ENCODE measurements at regions not wholly inside any gene's neighbourhood (a gene's known extent, or its start where the extent isn't known, plus 50 kb on each side); places are given as distances from the start of the nearest gene placed in this dataset.

GRCh38 chr3:76871655-76872054 lies 168.2 kb upstream of the ROBO2 start:
- H3K9me3 Mint-ChIP-seq, result peaks cover 4% of the 10 kb centered on the region
- CTCF ChIA-PET, result no interaction called here
- intact Hi-C loops (cut with micrococcal nuclease), result no loop called here
- H3K36me3 Mint-ChIP-seq (ENCODE audit: low read depth), result no peaks in the 10 kb centered on the region
- no peak overlapping the region for H3K27ac Mint-ChIP-seq
- no peaks in the 10 kb centered on the region for H3K27me3 Mint-ChIP-seq (ENCODE audit: low read depth)
- no peaks in the 10 kb centered on the region for H3K4me1 Mint-ChIP-seq (ENCODE audit: low read depth)
- DNase-seq, result no peak
- no peak overlapping the region for H3K4me3 Mint-ChIP-seq

DNA sequence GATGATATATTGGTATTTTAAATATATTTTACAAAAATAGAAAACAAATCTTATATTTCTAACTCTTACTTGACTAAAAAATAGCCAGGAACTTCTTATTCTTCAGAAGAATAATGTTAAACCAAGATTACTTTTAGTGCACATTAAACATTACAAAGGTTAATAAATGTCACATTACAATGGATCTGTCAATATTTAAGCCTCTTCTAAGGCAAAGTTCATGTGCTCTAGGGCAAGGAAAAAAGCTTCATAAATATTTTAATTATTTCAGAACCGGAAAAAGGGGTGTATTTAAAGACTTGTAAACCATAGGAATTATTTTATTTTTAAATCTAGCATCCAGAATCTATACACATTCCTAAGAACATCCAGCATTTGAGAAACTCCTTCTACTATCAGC lies 166.9 kb upstream of the ROBO2 start:
- Mint-ChIP-seq H3K27me3 (ENCODE audit: low read depth) (no peaks in the 10 kb centered on the region), H3K27ac (no peak overlapping the region), H3K36me3 (ENCODE audit: low read depth) (no peaks in the 10 kb centered on the region), H3K9me3 (peaks cover 3% of the 10 kb centered on the region), H3K4me3 (no peak overlapping the region), H3K4me1 (ENCODE audit: low read depth) (no peaks in the 10 kb centered on the region)
- intact Hi-C loops (cut with micrococcal nuclease), result no loop called here
- no peak for DNase-seq
- CTCF ChIA-PET, result no interaction called here

- Mint-ChIP-seq H3K9me3 (peaks cover 3% of the 10 kb centered on the region), H3K4me1 (ENCODE audit: low read depth) (no peaks in the 10 kb centered on the region), H3K27ac (no peak overlapping the region), H3K27me3 (ENCODE audit: low read depth) (no peaks in the 10 kb centered on the region), H3K36me3 (ENCODE audit: low read depth) (no peaks in the 10 kb centered on the region), H3K4me3 (no peak overlapping the region)
- DNase-seq, result no peak
- CTCF ChIA-PET, result no interaction called here
- intact Hi-C loops (cut with micrococcal nuclease), result no loop called here
Observed at GRCh38 chr3:76873532-76874242, 166.2 kb upstream of the ROBO2 start.

DNA sequence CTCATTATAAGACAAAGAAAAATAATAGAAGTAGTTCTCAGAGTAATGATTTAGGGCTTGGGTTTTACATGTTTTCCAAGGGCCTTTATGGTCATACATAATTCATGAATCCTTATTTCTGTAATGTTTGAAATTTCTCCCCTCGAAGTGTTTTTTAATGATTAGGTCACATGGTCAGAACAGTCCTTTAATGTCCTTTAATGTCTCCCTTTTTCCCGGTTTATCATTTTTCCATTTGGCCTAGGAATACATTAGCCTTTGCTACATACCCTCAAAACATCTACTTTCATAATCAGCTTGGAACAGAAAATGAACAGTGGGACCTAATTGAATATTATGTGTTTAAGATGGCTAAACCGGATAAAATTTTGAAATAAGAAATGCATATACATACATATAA lies 159.9 kb upstream of the ROBO2 start:
- Mint-ChIP-seq H3K27ac (no peak overlapping the region), H3K27me3 (ENCODE audit: low read depth) (no peaks in the 10 kb centered on the region), H3K36me3 (ENCODE audit: low read depth) (no peaks in the 10 kb centered on the region), H3K4me3 (no peak overlapping the region), H3K4me1 (ENCODE audit: low read depth) (no peaks in the 10 kb centered on the region), H3K9me3 (peaks cover 5% of the 10 kb centered on the region)
- DNase-seq, result no peak
- intact Hi-C loops (cut with micrococcal nuclease), result no loop called here
- CTCF ChIA-PET, result no interaction called here

GRCh38 chr3:76886761-76887500 lies 153.0 kb upstream of the ROBO2 start:
- no peaks in the 10 kb centered on the region for H3K27me3 Mint-ChIP-seq (ENCODE audit: low read depth)
- intact Hi-C loops (cut with micrococcal nuclease), result no loop called here

DNA sequence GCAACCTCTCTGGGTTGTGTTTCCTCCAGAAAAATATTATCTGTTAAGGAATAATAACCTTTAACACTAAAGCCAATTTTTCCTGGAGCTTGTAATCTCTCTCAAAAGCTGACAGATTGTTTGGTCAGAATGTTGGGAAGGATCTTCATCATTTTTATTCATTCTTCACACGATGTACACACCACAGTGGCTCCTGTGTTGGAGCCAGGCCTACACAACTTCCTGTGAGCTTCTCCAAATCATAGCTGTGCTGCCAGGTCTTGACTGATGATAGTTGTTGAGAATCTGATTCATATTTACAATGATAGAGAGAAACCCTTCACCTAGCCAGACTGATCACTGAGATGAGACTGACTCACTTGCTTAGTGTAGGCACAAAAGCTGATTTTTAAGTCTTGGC lies 151.0 kb upstream of the ROBO2 start:
- H3K9me3 Mint-ChIP-seq, result peaks cover 3% of the 10 kb centered on the region
- H3K4me1 Mint-ChIP-seq (ENCODE audit: low read depth), result no peaks in the 10 kb centered on the region
- no peak overlapping the region for H3K4me3 Mint-ChIP-seq
- intact Hi-C loops (cut with micrococcal nuclease), result no loop called here
- H3K27ac Mint-ChIP-seq, result no peak overlapping the region
- CTCF ChIA-PET, result no interaction called here
- no peaks in the 10 kb centered on the region for H3K36me3 Mint-ChIP-seq (ENCODE audit: low read depth)
- no peak for DNase-seq
- H3K27me3 Mint-ChIP-seq (ENCODE audit: low read depth), result no peaks in the 10 kb centered on the region

More at GRCh38 chr3:76886761-76887500, 153.0 kb upstream of the ROBO2 start:
- no peaks in the 10 kb centered on the region for H3K4me1 Mint-ChIP-seq (ENCODE audit: low read depth)
- CTCF ChIA-PET, result no interaction called here
- no peak overlapping the region for H3K27ac Mint-ChIP-seq
- H3K36me3 Mint-ChIP-seq (ENCODE audit: low read depth), result no peaks in the 10 kb centered on the region
- H3K4me3 Mint-ChIP-seq, result no peak overlapping the region
- H3K9me3 Mint-ChIP-seq, result peaks cover 3% of the 10 kb centered on the region
- DNase-seq, result no peak

DNA sequence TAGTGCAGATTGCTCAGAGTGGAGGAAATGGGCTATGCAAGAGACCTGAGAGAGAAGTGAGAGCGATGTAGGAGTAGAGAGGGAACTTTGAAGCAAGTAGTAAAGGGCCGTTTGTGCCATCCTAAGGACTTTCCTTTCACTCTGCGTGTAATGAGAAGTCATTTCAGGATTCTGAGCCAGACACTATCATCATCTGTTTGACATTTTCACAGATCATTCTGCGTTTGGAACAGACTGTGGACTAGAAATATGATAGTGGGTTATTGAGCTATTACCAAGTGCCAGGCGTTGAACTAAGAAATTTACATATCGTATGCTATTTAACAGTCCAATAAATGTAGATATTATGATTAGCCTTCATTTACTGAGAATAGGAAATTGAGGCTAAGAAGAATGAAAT lies 150.0 kb upstream of the ROBO2 start:
- no peaks in the 10 kb centered on the region for H3K36me3 Mint-ChIP-seq (ENCODE audit: low read depth)
- DNase-seq, result no peak
- H3K27me3 Mint-ChIP-seq (ENCODE audit: low read depth), result no peaks in the 10 kb centered on the region
- H3K27ac Mint-ChIP-seq, result no peak overlapping the region
- intact Hi-C loops (cut with micrococcal nuclease), result no loop called here
- H3K9me3 Mint-ChIP-seq, result peaks cover 2% of the 10 kb centered on the region
- no peak overlapping the region for H3K4me3 Mint-ChIP-seq
- no peaks in the 10 kb centered on the region for H3K4me1 Mint-ChIP-seq (ENCODE audit: low read depth)
- CTCF ChIA-PET, result no interaction called here

DNA sequence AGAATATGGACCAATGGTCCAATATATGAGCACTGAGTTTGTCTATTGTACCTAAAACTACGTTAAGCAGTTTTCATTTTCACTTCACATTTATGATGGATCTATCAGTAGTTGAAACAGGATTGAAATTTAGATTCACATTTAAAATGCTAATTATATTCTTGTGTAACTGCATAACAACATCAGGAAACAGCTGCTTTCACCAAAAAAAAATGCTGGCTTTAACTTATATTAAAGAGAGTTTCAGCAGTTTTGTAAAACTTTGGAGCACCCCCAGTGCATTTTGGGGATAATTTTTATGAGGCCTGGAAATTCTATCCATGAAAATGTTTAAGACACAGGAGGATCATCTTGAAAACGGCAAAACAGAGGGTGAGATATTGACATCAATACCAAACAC lies 142.8 kb upstream of the ROBO2 start:
- intact Hi-C loops (cut with micrococcal nuclease), result no loop called here
- H3K4me3 Mint-ChIP-seq, result no peak overlapping the region
- peaks cover 4% of the 10 kb centered on the region for H3K9me3 Mint-ChIP-seq
- no peak for DNase-seq
- no peaks in the 10 kb centered on the region for H3K4me1 Mint-ChIP-seq (ENCODE audit: low read depth)
- CTCF ChIA-PET, result no interaction called here
- H3K27me3 Mint-ChIP-seq (ENCODE audit: low read depth), result no peaks in the 10 kb centered on the region
- H3K27ac Mint-ChIP-seq, result no peak overlapping the region
- no peaks in the 10 kb centered on the region for H3K36me3 Mint-ChIP-seq (ENCODE audit: low read depth)

- CTCF ChIA-PET, result no interaction called here
- no peak overlapping the region for H3K27ac Mint-ChIP-seq
- H3K27me3 Mint-ChIP-seq (ENCODE audit: low read depth), result no peaks in the 10 kb centered on the region
- peaks cover 4% of the 10 kb centered on the region for H3K9me3 Mint-ChIP-seq
- H3K4me3 Mint-ChIP-seq, result no peak overlapping the region
- intact Hi-C loops (cut with micrococcal nuclease), result no loop called here
- DNase-seq, result no peak
- H3K36me3 Mint-ChIP-seq (ENCODE audit: low read depth), result no peaks in the 10 kb centered on the region
- no peaks in the 10 kb centered on the region for H3K4me1 Mint-ChIP-seq (ENCODE audit: low read depth)
Observed at GRCh38 chr3:76900596-76900995, 139.3 kb upstream of the ROBO2 start.

DNA sequence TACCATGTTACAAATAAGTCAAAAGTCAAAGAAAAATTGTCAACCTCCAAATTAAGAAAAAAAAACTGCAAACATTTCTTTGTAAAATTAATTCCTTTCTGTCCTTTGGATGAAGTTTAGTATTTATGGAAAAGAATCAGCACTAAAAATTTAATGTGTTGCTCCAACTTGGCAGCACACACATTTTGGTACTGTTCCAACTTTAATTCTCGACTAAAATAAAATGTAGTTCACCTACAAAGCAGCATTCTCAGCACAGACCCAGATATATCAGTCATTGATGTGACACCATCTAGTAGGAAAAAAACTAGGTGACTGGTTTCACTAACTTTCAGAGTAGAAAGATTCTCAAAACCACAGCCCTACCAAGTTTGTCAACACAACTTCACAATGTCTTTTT lies 131.7 kb upstream of the ROBO2 start:
- no peak overlapping the region for H3K4me3 Mint-ChIP-seq
- intact Hi-C loops (cut with micrococcal nuclease), result no loop called here
- CTCF ChIA-PET, result no interaction called here
- no peak overlapping the region for H3K27ac Mint-ChIP-seq
- H3K36me3 Mint-ChIP-seq (ENCODE audit: low read depth), result no peaks in the 10 kb centered on the region
- no peaks in the 10 kb centered on the region for H3K4me1 Mint-ChIP-seq (ENCODE audit: low read depth)
- H3K27me3 Mint-ChIP-seq (ENCODE audit: low read depth), result no peaks in the 10 kb centered on the region
- H3K9me3 Mint-ChIP-seq, result peaks cover 3% of the 10 kb centered on the region
- no peak for DNase-seq

GRCh38 chr3:76912841-76913383 lies 127.0 kb upstream of the ROBO2 start:
- peaks cover 5% of the 10 kb centered on the region for H3K9me3 Mint-ChIP-seq
- H3K27me3 Mint-ChIP-seq (ENCODE audit: low read depth), result no peaks in the 10 kb centered on the region
- no peak for DNase-seq
- H3K4me3 Mint-ChIP-seq, result no peak overlapping the region
- no peaks in the 10 kb centered on the region for H3K36me3 Mint-ChIP-seq (ENCODE audit: low read depth)
- H3K27ac Mint-ChIP-seq, result no peak overlapping the region
- H3K4me1 Mint-ChIP-seq (ENCODE audit: low read depth), result no peaks in the 10 kb centered on the region
- CTCF ChIA-PET, result no interaction called here
- intact Hi-C loops (cut with micrococcal nuclease), result no loop called here

DNA sequence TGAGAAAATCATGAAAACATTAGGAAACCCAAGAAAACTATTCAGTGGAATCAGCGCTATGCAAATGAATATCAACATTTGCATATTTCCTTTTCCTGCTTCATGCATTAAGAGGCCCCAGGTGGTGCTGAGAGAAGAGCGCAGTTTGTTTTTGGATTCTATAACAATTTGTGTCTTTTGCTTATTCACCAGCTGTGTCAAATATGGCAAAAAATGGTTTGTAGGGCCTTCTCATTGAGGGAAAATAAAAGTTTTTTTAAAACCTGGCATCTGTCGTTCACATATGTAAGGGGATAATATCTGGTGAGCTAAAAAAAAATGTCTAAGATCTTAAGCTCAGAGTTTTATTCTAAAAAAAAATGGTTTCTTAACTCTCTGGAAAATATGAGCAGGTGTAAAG lies 122.5 kb upstream of the ROBO2 start:
- Mint-ChIP-seq H3K4me1 (ENCODE audit: low read depth) (no peaks in the 10 kb centered on the region), H3K9me3 (peaks cover 5% of the 10 kb centered on the region), H3K27me3 (ENCODE audit: low read depth) (no peaks in the 10 kb centered on the region), H3K36me3 (ENCODE audit: low read depth) (no peaks in the 10 kb centered on the region), H3K4me3 (no peak overlapping the region), H3K27ac (no peak overlapping the region)
- CTCF ChIA-PET, result no interaction called here
- intact Hi-C loops (cut with micrococcal nuclease), result no loop called here
- DNase-seq, result no peak

DNA sequence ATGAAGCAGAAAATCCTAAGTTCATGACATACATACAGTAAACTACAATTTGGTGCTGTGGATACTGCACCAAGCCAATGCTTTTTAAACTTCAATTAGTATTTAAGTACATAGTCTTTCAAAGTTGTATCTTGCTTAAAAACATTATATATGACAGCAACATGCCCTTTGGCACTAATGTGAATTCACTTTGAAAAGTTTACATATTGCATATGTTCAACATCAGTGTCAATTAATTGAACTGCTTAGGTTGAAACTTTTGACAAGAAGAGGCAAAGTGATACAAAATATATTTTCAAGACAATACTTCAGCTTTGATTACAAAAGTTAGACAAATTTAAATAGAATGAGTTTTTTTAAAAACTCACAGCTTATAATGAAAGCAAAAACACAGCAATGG lies 119.4 kb upstream of the ROBO2 start:
- intact Hi-C loops (cut with micrococcal nuclease), result no loop called here
- Mint-ChIP-seq H3K4me3 (no peak overlapping the region), H3K36me3 (ENCODE audit: low read depth) (no peaks in the 10 kb centered on the region), H3K27ac (no peak overlapping the region), H3K9me3 (peaks cover 5% of the 10 kb centered on the region), H3K27me3 (ENCODE audit: low read depth) (no peaks in the 10 kb centered on the region), H3K4me1 (ENCODE audit: low read depth) (no peaks in the 10 kb centered on the region)
- no peak for DNase-seq
- CTCF ChIA-PET, result no interaction called here

Measured in activated naive CD4-positive, alpha-beta T cell treated with anti-CD3 and anti-CD28 coated beads for 36 hours (primary cell).